SK-N-SH (cell line): ENCODE measurements at regions not wholly inside any gene's neighbourhood (a gene's known extent, or its start where the extent isn't known, plus 50 kb on each side); places are given as distances from the start of the nearest gene placed in this dataset.

ENCODE experiments used
- CTCF ChIA-PET: fragments of 300-600, 350-600 bp; formaldehyde crosslinking; extraction: SDS; loops from one replicate; lab custom pipeline; 2021; lab: Yijun Ruan, JAX
- POLR2A ChIA-PET: fragments of 350-600 bp; sonication (Branson Sonifier 250); formaldehyde crosslinking; extraction: SDS; loops from one replicate; lab custom pipeline; 2020; ENCODE audit warnings: antibody characterized with exemption, inconsistent platforms; lab: Yijun Ruan, JAX
- DNase-seq: peaks from one replicate; pipeline ENCODE4 v3.0.0; 2012
- H2AFZ ChIP-seq: fragments of 200-600 bp; sonication (generic); 2 replicates; pipeline ENCODE4 v1.8.1; 2016; ENCODE audit warnings: antibody characterized with exemption, mild to moderate bottlenecking, low read depth
- H3F3A ChIP-seq: fragments of 200-600 bp; sonication (generic); replicated peaks from 2 replicates; pipeline ENCODE3; 2016; ENCODE audit warnings: antibody characterized with exemption, mild to moderate bottlenecking; ENCODE audit not compliant: insufficient read depth
- H3K27ac ChIP-seq, 2 experiments: fragments of 200-500 bp in 1 of 2; fragments of 200-600 bp in 1 of 2; sonication (Bioruptor generic) in 1 of 2; sonication (generic), shearing (Covaris generic) in 1 of 2; 2 replicates each; pipeline versions ENCODE4 v1.5.1 to v1.6.1; 2014 to 2016; ENCODE audit warnings: low read depth in 2 of 2, inconsistent platforms in 1 of 2, low read length in 1 of 2, mild to moderate bottlenecking in 1 of 2, mixed read lengths in 1 of 2
- H3K27me3 ChIP-seq: fragments of 200-600 bp; sonication (generic), shearing (Covaris generic); 2 replicates; pipeline ENCODE4 v1.6.1; 2016; ENCODE audit warnings: mixed run types; ENCODE audit not compliant: insufficient read depth
- H3K36me3 ChIP-seq, 2 experiments: fragments of 200-500 bp in 1 of 2; fragments of 200-600 bp in 1 of 2; sonication (Bioruptor generic) in 1 of 2; sonication (generic) in 1 of 2; replicated peaks in 1 of 2; 2 replicates each; pipeline versions ENCODE3 to v1.5.1; 2014 to 2016; ENCODE audit warnings: low read length in 1 of 2, mild to moderate bottlenecking in 1 of 2; ENCODE audit not compliant: insufficient read depth in 2 of 2, control insufficient read depth in 1 of 2
- H3K4me1 ChIP-seq, 2 experiments: fragments of 200-500 bp in 1 of 2; fragments of 200-600 bp in 1 of 2; sonication (Bioruptor generic) in 1 of 2; sonication (generic), shearing (Covaris generic) in 1 of 2; 2 replicates each; pipeline versions ENCODE4 v1.5.1 to v1.6.1; 2014 to 2016; ENCODE audit warnings: low read depth in 1 of 2, low read length in 1 of 2, mixed run types in 1 of 2; ENCODE audit not compliant: insufficient read depth in 2 of 2, control insufficient read depth in 1 of 2
- H3K4me2 ChIP-seq: fragments of 200-600 bp; sonication (generic), shearing (Covaris generic); 2 replicates; pipeline ENCODE4 v1.6.1; 2017; ENCODE audit warnings: mixed run types
- H3K4me3 ChIP-seq, 2 experiments: fragments of 200-500 bp in 1 of 2; fragments of 200-600 bp in 1 of 2; sonication (Bioruptor generic) in 1 of 2; sonication (generic), shearing (Covaris generic) in 1 of 2; 2 replicates each; pipeline versions ENCODE4 v1.5.1 to v1.8.1; 2014 to 2016; ENCODE audit warnings: low read depth in 2 of 2, inconsistent platforms in 1 of 2, low read length in 1 of 2, mild to moderate bottlenecking in 1 of 2, mixed read lengths in 1 of 2, moderate library complexity in 1 of 2
- H3K79me2 ChIP-seq: fragments of 200-600 bp; sonication (generic); 2 replicates; pipeline ENCODE4 v1.8.1; 2017; ENCODE audit warnings: mild to moderate bottlenecking; ENCODE audit not compliant: insufficient read depth
- H3K9ac ChIP-seq: fragments of 200-600 bp; sonication (generic); 2 replicates; pipeline ENCODE4 v1.6.1; 2017; ENCODE audit warnings: mixed run types
- H3K9me2 ChIP-seq: fragments of 200-600 bp; sonication (generic); 2 replicates; pipeline ENCODE4 v1.6.1; 2017; ENCODE audit warnings: mixed run types
- H3K9me3 ChIP-seq: fragments of 200-600 bp; sonication (generic); 2 replicates; pipeline ENCODE4 v1.6.1; 2017; ENCODE audit warnings: mixed run types, mild to moderate bottlenecking, moderate library complexity
- H4K20me1 ChIP-seq: fragments of 200-600 bp; sonication (generic); 2 replicates; pipeline ENCODE4 v1.6.1; 2017; ENCODE audit warnings: mild to moderate bottlenecking, mixed run types; ENCODE audit not compliant: insufficient read depth
- CHD2 ChIP-seq: fragments of 150-350 bp; IDR thresholded peaks from 2 replicates; pipeline ENCODE4 v1.6.1; 2018; ENCODE audit warnings: low read length; ENCODE audit not compliant: partially characterized antibody
- FOSL2 ChIP-seq: IDR thresholded peaks from 2 replicates; pipeline ENCODE4 v1.4.0; 2012; ENCODE audit warnings: low read depth, mild to moderate bottlenecking, moderate library complexity, borderline replicate concordance
- FOXJ3 ChIP-seq: sonication (generic); formaldehyde crosslinking; IDR thresholded peaks from 2 replicates; pipeline ENCODE4 v1.5.1; 2020; ENCODE audit warnings: mild to moderate bottlenecking, missing genetic modification reagents
- GABPA ChIP-seq: IDR thresholded peaks from 2 replicates; pipeline ENCODE4 v1.4.0; 2012; ENCODE audit warnings: low read depth, mild to moderate bottlenecking
- JUND ChIP-seq: IDR thresholded peaks from 2 replicates; pipeline ENCODE4 v1.4.0; 2012
- MEF2A ChIP-seq: IDR thresholded peaks from 2 replicates; pipeline ENCODE4 v1.4.0; 2012; ENCODE audit warnings: low read depth, borderline replicate concordance
- MXI1 ChIP-seq: IDR thresholded peaks from 2 replicates; pipeline ENCODE4 v1.6.1; 2012; ENCODE audit warnings: mild to moderate bottlenecking, low read depth, low read length, improper control_type of control experiment
- NFIC ChIP-seq: IDR thresholded peaks from 2 replicates; pipeline ENCODE4 v1.4.0; 2012; ENCODE audit warnings: borderline replicate concordance
- NRF1 ChIP-seq: IDR thresholded peaks from 2 replicates; pipeline ENCODE4 v1.6.1; 2012; ENCODE audit warnings: low read depth, mild to moderate bottlenecking, low read length
- RFX5 ChIP-seq: IDR thresholded peaks from 2 replicates; pipeline ENCODE4 v1.6.1; 2012; ENCODE audit warnings: mild to moderate bottlenecking, improper control_type of control experiment, low read length
- TCF12 ChIP-seq: IDR thresholded peaks from 2 replicates; pipeline ENCODE4 v1.4.0; 2012
- TEAD4 ChIP-seq: IDR thresholded peaks from 2 replicates; pipeline ENCODE4 v1.4.0; 2012; ENCODE audit warnings: mild to moderate bottlenecking, borderline replicate concordance; ENCODE audit not compliant: insufficient read depth
- YY1 ChIP-seq: IDR thresholded peaks from 2 replicates; pipeline ENCODE4 v1.4.0; 2012; ENCODE audit warnings: low read depth, mild to moderate bottlenecking
- WGBS: methylation state at CpG from one replicate; pipeline ENCODE4 v1.1.6; 2017; ENCODE audit warnings: low lambda C conversion rate; 5-methylcytosine and 5-hydroxymethylcytosine counted together
- TF ChIP-seq, protein P1 (sequence below): IDR thresholded peaks from 2 replicates; pipeline ENCODE4 v1.6.1; 2012; ENCODE audit warnings: mild to moderate bottlenecking, low read depth, low read length, moderate library complexity
- TF ChIP-seq, protein P2 (sequence below): IDR thresholded peaks from 2 replicates; pipeline ENCODE4; 2012
- TF ChIP-seq, protein P3 (sequence below): IDR thresholded peaks from 2 replicates; pipeline ENCODE4 v1.4.0; 2012; ENCODE audit warnings: low read depth
- TF ChIP-seq, protein P4 (sequence below): IDR thresholded peaks from 2 replicates; pipeline ENCODE4 v1.4.0; 2012; ENCODE audit warnings: low read depth, borderline replicate concordance

DNA sequence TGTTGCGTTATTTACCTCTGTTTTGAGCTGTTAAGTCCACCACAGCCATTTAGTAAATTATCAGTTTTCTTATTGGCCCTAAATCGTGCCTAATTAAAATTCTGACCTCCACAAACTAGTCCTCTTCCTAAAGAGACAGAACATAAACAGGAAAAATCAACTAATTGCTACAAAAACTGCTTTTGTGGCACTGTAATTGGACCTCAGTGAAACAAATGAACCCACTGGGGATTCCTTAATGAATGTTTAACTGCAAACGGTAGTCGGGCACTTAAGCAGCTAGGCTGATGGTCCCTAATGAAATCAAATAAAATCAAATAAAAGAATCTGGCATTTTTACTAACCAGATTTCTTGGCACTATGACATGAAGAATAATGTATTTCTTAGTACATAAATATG, 513.4 kb upstream of the SLC35B3 start:
- Histone ChIP-seq H3K9me2 (no peaks in the 10 kb centered on the region), H3K27me3 (no peaks in the 10 kb centered on the region), H3K79me2 (no peaks in the 10 kb centered on the region), H2AFZ (no peak overlapping the region), H3K4me1 (no peaks in the 10 kb centered on the region), H3K4me2 (no peak overlapping the region), H3K4me3 (no peak overlapping the region), H3K9ac (no peak overlapping the region), H3K9me3 (no peaks in the 10 kb centered on the region), H3F3A (no peaks in the 10 kb centered on the region), H3K27ac (no peak overlapping the region), H4K20me1 (no peaks in the 10 kb centered on the region), H3K36me3 (no peaks in the 10 kb centered on the region)
- WGBS: 6% methylated on average over 4 of the region's 4 CpGs
- ChIA-PET POLR2A (no interaction called here), CTCF (interaction anchor here (1.2 kb wide), 1 partner anchor 35 kb away, joined by 3 read pairs; no protein-coding TSS in a partner anchor)
- TF ChIP-seq JUND: no peak
- no peak for TF ChIP-seq MEF2A
- TF ChIP-seq, protein P1, sequence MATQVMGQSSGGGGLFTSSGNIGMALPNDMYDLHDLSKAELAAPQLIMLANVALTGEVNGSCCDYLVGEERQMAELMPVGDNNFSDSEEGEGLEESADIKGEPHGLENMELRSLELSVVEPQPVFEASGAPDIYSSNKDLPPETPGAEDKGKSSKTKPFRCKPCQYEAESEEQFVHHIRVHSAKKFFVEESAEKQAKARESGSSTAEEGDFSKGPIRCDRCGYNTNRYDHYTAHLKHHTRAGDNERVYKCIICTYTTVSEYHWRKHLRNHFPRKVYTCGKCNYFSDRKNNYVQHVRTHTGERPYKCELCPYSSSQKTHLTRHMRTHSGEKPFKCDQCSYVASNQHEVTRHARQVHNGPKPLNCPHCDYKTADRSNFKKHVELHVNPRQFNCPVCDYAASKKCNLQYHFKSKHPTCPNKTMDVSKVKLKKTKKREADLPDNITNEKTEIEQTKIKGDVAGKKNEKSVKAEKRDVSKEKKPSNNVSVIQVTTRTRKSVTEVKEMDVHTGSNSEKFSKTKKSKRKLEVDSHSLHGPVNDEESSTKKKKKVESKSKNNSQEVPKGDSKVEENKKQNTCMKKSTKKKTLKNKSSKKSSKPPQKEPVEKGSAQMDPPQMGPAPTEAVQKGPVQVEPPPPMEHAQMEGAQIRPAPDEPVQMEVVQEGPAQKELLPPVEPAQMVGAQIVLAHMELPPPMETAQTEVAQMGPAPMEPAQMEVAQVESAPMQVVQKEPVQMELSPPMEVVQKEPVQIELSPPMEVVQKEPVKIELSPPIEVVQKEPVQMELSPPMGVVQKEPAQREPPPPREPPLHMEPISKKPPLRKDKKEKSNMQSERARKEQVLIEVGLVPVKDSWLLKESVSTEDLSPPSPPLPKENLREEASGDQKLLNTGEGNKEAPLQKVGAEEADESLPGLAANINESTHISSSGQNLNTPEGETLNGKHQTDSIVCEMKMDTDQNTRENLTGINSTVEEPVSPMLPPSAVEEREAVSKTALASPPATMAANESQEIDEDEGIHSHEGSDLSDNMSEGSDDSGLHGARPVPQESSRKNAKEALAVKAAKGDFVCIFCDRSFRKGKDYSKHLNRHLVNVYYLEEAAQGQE: no peak
- TF ChIP-seq, protein P2, sequence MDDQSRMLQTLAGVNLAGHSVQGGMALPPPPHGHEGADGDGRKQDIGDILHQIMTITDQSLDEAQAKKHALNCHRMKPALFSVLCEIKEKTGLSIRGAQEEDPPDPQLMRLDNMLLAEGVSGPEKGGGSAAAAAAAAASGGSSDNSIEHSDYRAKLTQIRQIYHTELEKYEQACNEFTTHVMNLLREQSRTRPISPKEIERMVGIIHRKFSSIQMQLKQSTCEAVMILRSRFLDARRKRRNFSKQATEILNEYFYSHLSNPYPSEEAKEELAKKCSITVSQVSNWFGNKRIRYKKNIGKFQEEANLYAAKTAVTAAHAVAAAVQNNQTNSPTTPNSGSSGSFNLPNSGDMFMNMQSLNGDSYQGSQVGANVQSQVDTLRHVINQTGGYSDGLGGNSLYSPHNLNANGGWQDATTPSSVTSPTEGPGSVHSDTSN: no peak
- no peak for TF ChIP-seq RFX5
- TF ChIP-seq YY1: no peak
- TF ChIP-seq TEAD4: no peak
- no peak for DNase-seq

DNA sequence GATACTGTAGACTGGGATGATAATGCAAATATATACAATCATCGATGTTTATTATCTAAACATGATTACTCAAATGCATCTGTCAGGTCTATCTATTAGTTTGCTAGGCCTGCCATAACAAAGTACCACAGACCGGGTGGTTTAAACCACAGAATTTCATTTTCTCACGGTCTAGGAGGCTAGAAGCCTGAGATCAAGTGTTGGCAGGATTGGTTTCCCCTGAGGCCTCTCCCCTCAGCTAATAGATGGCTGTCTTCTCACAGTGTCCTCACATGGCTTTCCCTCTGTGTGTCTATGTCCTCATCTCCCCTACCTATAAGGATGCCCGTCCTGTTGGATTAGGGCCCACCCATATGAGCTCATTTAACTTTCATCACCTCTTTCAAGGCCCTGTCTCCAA, 512.6 kb upstream of the SLC35B3 start:
- H3K9ac ChIP-seq: no peak overlapping the region
- no peak overlapping the region for H3K4me2 ChIP-seq
- no peaks in the 10 kb centered on the region for H3K27me3 ChIP-seq
- no peaks in the 10 kb centered on the region for H3F3A ChIP-seq
- H3K27ac ChIP-seq: no peak overlapping the region
- 8% methylated on average over 4 of the region's 4 CpGs for WGBS
- no peaks in the 10 kb centered on the region for H3K9me2 ChIP-seq
- no peak overlapping the region for H2AFZ ChIP-seq
- TF ChIP-seq YY1: no peak
- TF ChIP-seq NRF1: no peak
- TF ChIP-seq MXI1: no peak
- TF ChIP-seq, protein P3, sequence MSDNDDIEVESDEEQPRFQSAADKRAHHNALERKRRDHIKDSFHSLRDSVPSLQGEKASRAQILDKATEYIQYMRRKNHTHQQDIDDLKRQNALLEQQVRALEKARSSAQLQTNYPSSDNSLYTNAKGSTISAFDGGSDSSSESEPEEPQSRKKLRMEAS: no peak
- no peak for TF ChIP-seq GABPA
- TF ChIP-seq TCF12: no peak
- TF ChIP-seq CHD2: no peak
- TF ChIP-seq NFIC: no peak
- TF ChIP-seq, protein P4, sequence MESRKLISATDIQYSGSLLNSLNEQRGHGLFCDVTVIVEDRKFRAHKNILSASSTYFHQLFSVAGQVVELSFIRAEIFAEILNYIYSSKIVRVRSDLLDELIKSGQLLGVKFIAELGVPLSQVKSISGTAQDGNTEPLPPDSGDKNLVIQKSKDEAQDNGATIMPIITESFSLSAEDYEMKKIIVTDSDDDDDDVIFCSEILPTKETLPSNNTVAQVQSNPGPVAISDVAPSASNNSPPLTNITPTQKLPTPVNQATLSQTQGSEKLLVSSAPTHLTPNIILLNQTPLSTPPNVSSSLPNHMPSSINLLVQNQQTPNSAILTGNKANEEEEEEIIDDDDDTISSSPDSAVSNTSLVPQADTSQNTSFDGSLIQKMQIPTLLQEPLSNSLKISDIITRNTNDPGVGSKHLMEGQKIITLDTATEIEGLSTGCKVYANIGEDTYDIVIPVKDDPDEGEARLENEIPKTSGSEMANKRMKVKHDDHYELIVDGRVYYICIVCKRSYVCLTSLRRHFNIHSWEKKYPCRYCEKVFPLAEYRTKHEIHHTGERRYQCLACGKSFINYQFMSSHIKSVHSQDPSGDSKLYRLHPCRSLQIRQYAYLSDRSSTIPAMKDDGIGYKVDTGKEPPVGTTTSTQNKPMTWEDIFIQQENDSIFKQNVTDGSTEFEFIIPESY: no peak
- TF ChIP-seq, protein P1: no peak
- no peak for TF ChIP-seq FOXJ3 (CRISPR knock-in tag)
- TF ChIP-seq FOSL2: no peak
- ChIA-PET POLR2A (no interaction called here), CTCF (interaction anchor here (1.2 kb wide), 1 partner anchor 35 kb away, joined by 3 read pairs; no protein-coding TSS in a partner anchor)
- H3K79me2 ChIP-seq: no peaks in the 10 kb centered on the region
- H3K4me3 ChIP-seq: no peak overlapping the region
- no peaks in the 10 kb centered on the region for H3K4me1 ChIP-seq
- H4K20me1 ChIP-seq: no peaks in the 10 kb centered on the region
- H3K36me3 ChIP-seq: no peaks in the 10 kb centered on the region
- no peaks in the 10 kb centered on the region for H3K9me3 ChIP-seq
- DNase-seq: no peak
